Endothelial cell (in vitro differentiated cells): ENCODE measurements at regions not wholly inside any gene's neighbourhood (a gene's known extent, or its start where the extent isn't known, plus 50 kb on each side); places are given as distances from the start of the nearest gene placed in this dataset.
"Not testable (repeated sequence)": the region's sequence is repeated elsewhere in the genome, so short reads cannot be mapped to it uniquely, and the experiment has no call there.

Experiments
- DNase-seq: peaks from one replicate; pipeline ENCODE4 v3.0.0; 2021; ENCODE audit warnings: low spot score
- H3K27ac Mint-ChIP-seq: one replicate; pipeline ENCODE4 v1.8.0; 2021; ENCODE audit warnings: mixed read lengths, inconsistent platforms; ENCODE audit not compliant: unreplicated experiment
- H3K27me3 Mint-ChIP-seq: one replicate; pipeline ENCODE4 v1.8.0; 2021; ENCODE audit warnings: mild to moderate bottlenecking, moderate library complexity, mixed read lengths, inconsistent platforms; ENCODE audit not compliant: unreplicated experiment
- H3K36me3 Mint-ChIP-seq: one replicate; pipeline ENCODE4 v1.8.0; 2021; ENCODE audit warnings: mild to moderate bottlenecking, low read depth, mixed read lengths, inconsistent platforms; ENCODE audit not compliant: unreplicated experiment
- H3K4me1 Mint-ChIP-seq: one replicate; pipeline ENCODE4 v1.8.0; 2021; ENCODE audit warnings: mild to moderate bottlenecking, mixed read lengths, inconsistent platforms; ENCODE audit not compliant: unreplicated experiment
- H3K4me3 Mint-ChIP-seq: one replicate; pipeline ENCODE4 v1.8.0; 2021; ENCODE audit warnings: mild to moderate bottlenecking, mixed read lengths, inconsistent platforms; ENCODE audit not compliant: unreplicated experiment
- H3K9me3 Mint-ChIP-seq: one replicate; pipeline ENCODE4 v1.8.0; 2021; ENCODE audit warnings: mixed read lengths, inconsistent platforms; ENCODE audit not compliant: unreplicated experiment
- TF ChIP-seq, protein P1 (sequence below): fragments of 200-600 bp; sonication (generic); IDR thresholded peaks from one replicate; pipeline ENCODE4 v1.5.0; 2021; ENCODE audit warnings: antibody characterized with exemption; ENCODE audit not compliant: unreplicated experiment

- H3K27me3 Mint-ChIP-seq, H3K36me3 Mint-ChIP-seq: not testable (repeated sequence)
These were observed 130.7 kb downstream of the SEPTIN7 start for GRCh38 chr7:35931551-35931950.

GRCh38 chr7:35940695-35941094 lies 139.8 kb downstream of the SEPTIN7 start:
- not testable (repeated sequence) for H3K36me3 Mint-ChIP-seq, H3K9me3 Mint-ChIP-seq, H3K4me3 Mint-ChIP-seq, H3K4me1 Mint-ChIP-seq, H3K27ac Mint-ChIP-seq, H3K27me3 Mint-ChIP-seq, DNase-seq

More at GRCh38 chr7:35931551-35931950, 130.7 kb downstream of the SEPTIN7 start:
- H3K4me1 Mint-ChIP-seq, H3K4me3 Mint-ChIP-seq, H3K9me3 Mint-ChIP-seq, DNase-seq, H3K27ac Mint-ChIP-seq: not testable (repeated sequence)

DNA sequence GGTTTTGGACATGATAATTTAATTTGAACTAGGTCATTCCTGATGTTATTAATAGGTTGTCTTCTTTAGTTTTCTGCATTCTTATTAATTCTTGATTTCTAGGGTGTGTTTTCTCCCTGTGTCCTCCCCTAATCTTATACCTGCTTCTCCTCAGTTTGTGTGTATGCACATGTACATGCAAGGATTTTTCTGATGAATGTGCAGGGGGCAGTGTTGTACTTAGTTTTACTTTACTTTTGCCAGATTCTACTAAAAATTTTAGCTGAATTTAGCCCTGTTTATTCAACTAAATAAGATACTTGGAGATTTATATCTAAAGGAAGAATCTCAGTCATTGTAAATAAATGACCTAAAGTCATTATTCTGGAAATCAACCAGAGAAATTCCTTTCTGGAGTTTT lies 144.8 kb downstream of the SEPTIN7 start:
- not testable (repeated sequence) for H3K36me3 Mint-ChIP-seq, H3K4me1 Mint-ChIP-seq, H3K4me3 Mint-ChIP-seq, H3K27me3 Mint-ChIP-seq, DNase-seq, H3K27ac Mint-ChIP-seq, H3K9me3 Mint-ChIP-seq

- H3K27ac Mint-ChIP-seq, H3K36me3 Mint-ChIP-seq, H3K4me3 Mint-ChIP-seq, DNase-seq, H3K27me3 Mint-ChIP-seq, H3K4me1 Mint-ChIP-seq, H3K9me3 Mint-ChIP-seq: not testable (repeated sequence)
These were observed 154.9 kb downstream of the SEPTIN7 start for GRCh38 chr7:35955735-35956134.

DNA sequence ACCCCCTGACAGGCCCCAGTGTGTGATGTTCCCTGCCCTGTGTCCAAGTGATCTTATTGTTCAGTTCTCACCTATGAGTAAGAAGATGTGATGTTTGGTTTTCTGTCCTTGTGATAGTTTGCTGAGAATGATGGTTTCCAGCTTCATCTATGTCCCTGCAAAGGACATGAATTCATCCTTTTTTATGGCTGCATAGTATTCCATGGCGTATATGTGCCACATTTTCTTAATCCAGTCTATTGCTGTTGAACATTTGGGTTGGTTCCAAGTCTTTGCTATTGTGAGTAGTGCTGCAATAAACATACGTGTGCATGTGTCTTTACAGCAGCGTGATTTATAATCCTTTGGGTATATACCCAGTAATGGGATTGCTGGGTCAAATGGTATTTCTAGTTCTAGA lies 156.1 kb downstream of the SEPTIN7 start:
- not testable (repeated sequence) for H3K4me3 Mint-ChIP-seq, H3K27me3 Mint-ChIP-seq, H3K9me3 Mint-ChIP-seq, H3K27ac Mint-ChIP-seq, H3K4me1 Mint-ChIP-seq, DNase-seq, H3K36me3 Mint-ChIP-seq

GRCh38 chr7:35961260-35961659 lies 160.4 kb downstream of the SEPTIN7 start:
- H3K36me3 Mint-ChIP-seq, H3K27me3 Mint-ChIP-seq, H3K9me3 Mint-ChIP-seq, DNase-seq, H3K4me3 Mint-ChIP-seq, H3K27ac Mint-ChIP-seq, H3K4me1 Mint-ChIP-seq: not testable (repeated sequence)

DNA sequence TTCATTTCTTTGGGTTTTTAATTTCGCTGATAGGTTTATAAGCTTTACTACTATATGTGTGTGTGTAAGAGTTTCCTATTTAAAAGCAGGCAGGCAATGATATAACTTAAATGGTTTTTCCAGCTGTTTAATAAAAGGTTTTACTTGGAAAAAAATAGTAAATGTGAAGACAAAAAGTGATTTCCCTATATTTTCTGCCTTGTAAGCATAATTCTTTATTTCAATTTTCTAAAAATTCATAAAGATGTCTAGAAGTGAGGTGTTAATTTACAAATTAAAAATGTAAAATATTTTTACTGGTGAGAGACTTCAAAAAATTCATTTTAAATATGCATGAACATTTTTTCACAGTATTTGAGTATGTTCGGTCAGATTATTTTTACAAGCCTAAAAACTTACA lies 161.8 kb downstream of the SEPTIN7 start:
- H3K9me3 Mint-ChIP-seq, H3K36me3 Mint-ChIP-seq, DNase-seq, H3K4me1 Mint-ChIP-seq, H3K4me3 Mint-ChIP-seq, H3K27me3 Mint-ChIP-seq, H3K27ac Mint-ChIP-seq: not testable (repeated sequence)

- no peaks in the 10 kb centered on the region for H3K4me1 Mint-ChIP-seq
- DNase-seq: no peak
- no peaks in the 10 kb centered on the region for H3K9me3 Mint-ChIP-seq
- TF ChIP-seq, protein P1, sequence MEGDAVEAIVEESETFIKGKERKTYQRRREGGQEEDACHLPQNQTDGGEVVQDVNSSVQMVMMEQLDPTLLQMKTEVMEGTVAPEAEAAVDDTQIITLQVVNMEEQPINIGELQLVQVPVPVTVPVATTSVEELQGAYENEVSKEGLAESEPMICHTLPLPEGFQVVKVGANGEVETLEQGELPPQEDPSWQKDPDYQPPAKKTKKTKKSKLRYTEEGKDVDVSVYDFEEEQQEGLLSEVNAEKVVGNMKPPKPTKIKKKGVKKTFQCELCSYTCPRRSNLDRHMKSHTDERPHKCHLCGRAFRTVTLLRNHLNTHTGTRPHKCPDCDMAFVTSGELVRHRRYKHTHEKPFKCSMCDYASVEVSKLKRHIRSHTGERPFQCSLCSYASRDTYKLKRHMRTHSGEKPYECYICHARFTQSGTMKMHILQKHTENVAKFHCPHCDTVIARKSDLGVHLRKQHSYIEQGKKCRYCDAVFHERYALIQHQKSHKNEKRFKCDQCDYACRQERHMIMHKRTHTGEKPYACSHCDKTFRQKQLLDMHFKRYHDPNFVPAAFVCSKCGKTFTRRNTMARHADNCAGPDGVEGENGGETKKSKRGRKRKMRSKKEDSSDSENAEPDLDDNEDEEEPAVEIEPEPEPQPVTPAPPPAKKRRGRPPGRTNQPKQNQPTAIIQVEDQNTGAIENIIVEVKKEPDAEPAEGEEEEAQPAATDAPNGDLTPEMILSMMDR: no peak
- H3K36me3 Mint-ChIP-seq: no peaks in the 10 kb centered on the region
- H3K27ac Mint-ChIP-seq: no peak overlapping the region
- H3K4me3 Mint-ChIP-seq: no peak overlapping the region
- no peaks in the 10 kb centered on the region for H3K27me3 Mint-ChIP-seq
These were observed 166.7 kb downstream of the SEPTIN7 start for GRCh38 chr7:35967366-35968139.
